ENCODE measurements at regions not wholly inside any gene's neighbourhood (a gene's known extent, or its start where the extent isn't known, plus 50 kb on each side); places are given as distances from the start of the nearest gene placed in this dataset.

DNA sequence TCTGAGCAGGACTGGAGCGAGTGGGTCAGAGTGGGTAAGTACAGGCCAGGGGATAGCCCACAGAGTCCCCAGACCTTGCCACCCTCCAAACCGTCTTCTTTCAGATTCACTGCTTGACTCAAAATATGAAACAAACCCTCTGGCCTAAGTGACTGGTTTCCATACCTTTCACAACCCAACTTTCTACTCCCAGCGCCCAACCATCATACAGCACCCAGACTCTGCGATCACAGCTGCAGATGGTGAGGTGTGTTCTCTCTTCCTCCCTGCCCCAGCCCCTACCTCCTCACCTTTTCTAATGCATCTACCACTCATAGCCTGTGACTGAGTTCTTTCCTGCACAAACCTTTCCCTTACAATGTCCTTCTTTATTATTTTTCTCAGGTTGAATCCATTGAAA is 92.0 kb upstream of the CELF2 start:
- ChIA-PET POLR2A (no interaction called here), CTCF (no interaction called here)
- no peak for FAIRE-seq
- no peaks in the 10 kb centered on the region for H4K20me1 ChIP-seq (replicated peaks; ENCODE audit: control insufficient read depth, extremely low read depth, insufficient read depth, low read length)
- no TSS peak for BruUV-seq (replicated peaks)
- H3K9me3 ChIP-seq (replicated peaks; ENCODE audit: control insufficient read depth, insufficient read depth, low read length), result no peaks in the 10 kb centered on the region
- no peaks in the 10 kb centered on the region for H3K9me1 ChIP-seq (replicated peaks; ENCODE audit: control insufficient read depth, extremely low read depth, insufficient read depth, low read length)
- dilution Hi-C loops (cut with MboI; ENCODE audit: extremely low pct_ligation_motif_present, low sequenced_read_pairs) (no loop called here), intact Hi-C loops (cut with micrococcal nuclease) (no loop called here)
- no peak overlapping the region for H3K9ac ChIP-seq (replicated peaks; ENCODE audit: extremely low read depth, insufficient read depth, low read length)
- no peaks in the 10 kb centered on the region for H3K36me3 ChIP-seq (ENCODE audit: control insufficient read depth in 2 of 2, extremely low read depth in 1 of 2, insufficient read depth in 2 of 2, low read length in 2 of 2)
- H3K4me1 ChIP-seq (ENCODE audit: control insufficient read depth, extremely low read depth, insufficient read depth, low read length), result no peaks in the 10 kb centered on the region
- H3K27ac ChIP-seq (ENCODE audit: insufficient read depth, low read depth, low read length), result no peak overlapping the region
- no peak for DNase-seq (ENCODE audit: low read depth, low spot score)
- H3K79me2 ChIP-seq (ENCODE audit: control insufficient read depth, insufficient read depth, low read length), result no peaks in the 10 kb centered on the region
- H2AFZ ChIP-seq (ENCODE audit: low read depth, low read length), result no peak overlapping the region
- H3K4me3 ChIP-seq (replicated peaks in 1 of 3; ENCODE audit: insufficient read depth in 1 of 3, low read depth in 1 of 3, low read length in 3 of 3), result no peak overlapping the region
- TF ChIP-seq POLR2AphosphoS5 (IDR thresholded peaks at IDR 0.05; ENCODE audit: insufficient read depth, low read depth, low read length) (no peak), FOS (IDR thresholded peaks at IDR 0.05; ENCODE audit: borderline replicate concordance, insufficient read depth, low read length) (no peak), GATA2 (IDR thresholded peaks at IDR 0.05; ENCODE audit: insufficient read depth, insufficient read length, low read depth, low read length) (no peak), POLR2A (IDR thresholded peaks at IDR 0.05; ENCODE audit: low read depth, low read length) (no peak), JUN (IDR thresholded peaks at IDR 0.05; ENCODE audit: borderline replicate concordance, insufficient read depth, insufficient read length, low read depth) (no peak), EZH2 (IDR thresholded peaks at IDR 0.05; ENCODE audit: borderline replicate concordance, low read depth, low read length, severe bottlenecking) (no peak), MYC (IDR thresholded peaks at IDR 0.05; ENCODE audit: low read depth, low read length) (no peak)
- TF ChIP-seq, protein P1, sequence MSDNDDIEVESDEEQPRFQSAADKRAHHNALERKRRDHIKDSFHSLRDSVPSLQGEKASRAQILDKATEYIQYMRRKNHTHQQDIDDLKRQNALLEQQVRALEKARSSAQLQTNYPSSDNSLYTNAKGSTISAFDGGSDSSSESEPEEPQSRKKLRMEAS (IDR thresholded peaks at IDR 0.05; ENCODE audit: insufficient read depth, insufficient read length), result no peak
- TF ChIP-seq, protein P2, sequence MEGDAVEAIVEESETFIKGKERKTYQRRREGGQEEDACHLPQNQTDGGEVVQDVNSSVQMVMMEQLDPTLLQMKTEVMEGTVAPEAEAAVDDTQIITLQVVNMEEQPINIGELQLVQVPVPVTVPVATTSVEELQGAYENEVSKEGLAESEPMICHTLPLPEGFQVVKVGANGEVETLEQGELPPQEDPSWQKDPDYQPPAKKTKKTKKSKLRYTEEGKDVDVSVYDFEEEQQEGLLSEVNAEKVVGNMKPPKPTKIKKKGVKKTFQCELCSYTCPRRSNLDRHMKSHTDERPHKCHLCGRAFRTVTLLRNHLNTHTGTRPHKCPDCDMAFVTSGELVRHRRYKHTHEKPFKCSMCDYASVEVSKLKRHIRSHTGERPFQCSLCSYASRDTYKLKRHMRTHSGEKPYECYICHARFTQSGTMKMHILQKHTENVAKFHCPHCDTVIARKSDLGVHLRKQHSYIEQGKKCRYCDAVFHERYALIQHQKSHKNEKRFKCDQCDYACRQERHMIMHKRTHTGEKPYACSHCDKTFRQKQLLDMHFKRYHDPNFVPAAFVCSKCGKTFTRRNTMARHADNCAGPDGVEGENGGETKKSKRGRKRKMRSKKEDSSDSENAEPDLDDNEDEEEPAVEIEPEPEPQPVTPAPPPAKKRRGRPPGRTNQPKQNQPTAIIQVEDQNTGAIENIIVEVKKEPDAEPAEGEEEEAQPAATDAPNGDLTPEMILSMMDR (IDR thresholded peaks at IDR 0.05; ENCODE audit: extremely low read depth in 1 of 2, insufficient read depth in 1 of 2, low read depth in 1 of 2, low read length in 2 of 2), result no peak
- no peaks in the 10 kb centered on the region for H3K27me3 ChIP-seq (ENCODE audit: control insufficient read depth in 2 of 2, insufficient read depth in 2 of 2, low read length in 2 of 2)
- no peak overlapping the region for H3K4me2 ChIP-seq (ENCODE audit: insufficient read depth, low read length)

Measured in endothelial cell of umbilical vein (primary cell).